ENCODE measurements at regions not wholly inside any gene's neighbourhood (a gene's known extent, or its start where the extent isn't known, plus 50 kb on each side); places are given as distances from the start of the nearest gene placed in this dataset.

DNA sequence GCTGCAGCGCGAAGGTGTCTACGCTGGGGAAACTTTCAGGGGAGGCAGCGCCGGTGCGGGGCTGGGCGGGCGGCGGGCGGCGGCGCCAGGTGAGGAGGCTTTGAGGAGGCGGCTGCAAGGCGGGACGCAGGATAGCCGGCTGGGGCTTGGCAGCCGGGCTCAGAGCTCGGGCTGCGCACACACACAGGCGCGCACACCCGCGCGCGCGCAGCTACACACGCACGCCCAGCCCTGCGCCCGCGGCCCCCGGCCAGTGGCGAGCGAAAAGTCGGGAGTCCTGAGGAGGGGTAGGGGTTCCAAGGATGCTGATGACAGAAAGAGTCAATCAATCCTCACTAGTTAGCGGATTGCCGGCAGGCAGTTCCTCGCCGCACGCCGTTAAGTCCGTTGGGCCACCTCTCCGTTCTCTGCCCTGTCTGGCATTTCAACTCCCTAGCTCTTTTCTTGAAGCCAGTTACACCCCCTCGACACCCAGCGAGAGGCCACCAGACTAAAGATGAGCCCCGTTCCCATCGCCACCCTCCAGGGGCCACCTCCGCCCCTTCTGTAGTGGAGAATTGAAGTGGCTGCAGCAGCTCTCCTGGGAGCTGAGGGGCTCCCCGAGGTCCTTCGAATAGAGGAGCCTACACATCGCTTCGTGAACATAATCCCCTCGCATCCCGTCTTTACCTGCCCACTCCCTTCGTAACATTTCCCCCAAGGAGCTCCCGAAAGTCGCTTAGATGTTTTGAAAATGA is 1640.3 kb upstream of the C9orf72 start, which contains the start of gene LINGO2:
Gene LINGO2, minus strand, starts transcription at position 185 of the 737 bp plus-strand sequence.
- ChIA-PET POLR2A (ENCODE audit: unreplicated experiment) (no interaction called here), CTCF (no interaction called here)
- H4K20me1 ChIP-seq (ENCODE audit: insufficient read depth): no peaks in the 10 kb centered on the region
- H3K27me3 ChIP-seq (ENCODE audit: insufficient read depth, low read depth): peaks cover 22% of the 10 kb centered on the region
- intact Hi-C loops (cut with micrococcal nuclease; ENCODE audit: unreplicated experiment): loop anchor here (5.0 kb wide), 1 partner anchor 441 kb away; no protein-coding TSS in a partner anchor
- TF ChIP-seq EZH2 (IDR thresholded peaks at IDR 0.05; ENCODE audit: low read depth): no peak
- TF ChIP-seq, protein P1, sequence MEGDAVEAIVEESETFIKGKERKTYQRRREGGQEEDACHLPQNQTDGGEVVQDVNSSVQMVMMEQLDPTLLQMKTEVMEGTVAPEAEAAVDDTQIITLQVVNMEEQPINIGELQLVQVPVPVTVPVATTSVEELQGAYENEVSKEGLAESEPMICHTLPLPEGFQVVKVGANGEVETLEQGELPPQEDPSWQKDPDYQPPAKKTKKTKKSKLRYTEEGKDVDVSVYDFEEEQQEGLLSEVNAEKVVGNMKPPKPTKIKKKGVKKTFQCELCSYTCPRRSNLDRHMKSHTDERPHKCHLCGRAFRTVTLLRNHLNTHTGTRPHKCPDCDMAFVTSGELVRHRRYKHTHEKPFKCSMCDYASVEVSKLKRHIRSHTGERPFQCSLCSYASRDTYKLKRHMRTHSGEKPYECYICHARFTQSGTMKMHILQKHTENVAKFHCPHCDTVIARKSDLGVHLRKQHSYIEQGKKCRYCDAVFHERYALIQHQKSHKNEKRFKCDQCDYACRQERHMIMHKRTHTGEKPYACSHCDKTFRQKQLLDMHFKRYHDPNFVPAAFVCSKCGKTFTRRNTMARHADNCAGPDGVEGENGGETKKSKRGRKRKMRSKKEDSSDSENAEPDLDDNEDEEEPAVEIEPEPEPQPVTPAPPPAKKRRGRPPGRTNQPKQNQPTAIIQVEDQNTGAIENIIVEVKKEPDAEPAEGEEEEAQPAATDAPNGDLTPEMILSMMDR (conservative IDR thresholded peaks at IDR 0.05): no peak
- no peaks in the 10 kb centered on the region for H3K9me2 ChIP-seq (ENCODE audit: insufficient read depth)
- peak in 1 of 2 experiments; percentile 3 for DNase-seq
- BruUV-seq (replicated peaks): no TSS peak
- H3K36me3 ChIP-seq (ENCODE audit: low read depth): no peaks in the 10 kb centered on the region
- H3K4me3 ChIP-seq: peak within 1 kb of the TSS; percentile 56
- peak within 1 kb of the TSS; percentile 78 for H3K4me2 ChIP-seq
- H2AFZ ChIP-seq: peak within 1 kb of the TSS; percentile 62
- H3K27ac ChIP-seq: no peak within 1 kb of the TSS
- no peaks in the 10 kb centered on the region for H3K4me1 ChIP-seq (replicated peaks; ENCODE audit: insufficient read depth)
- no peaks in the 10 kb centered on the region for H3K9me3 ChIP-seq (ENCODE audit: insufficient read depth, low read depth)
- no peaks in the 10 kb centered on the region for H3K79me2 ChIP-seq (ENCODE audit: low read depth)
- no peaks in the 10 kb centered on the region for H3F3A ChIP-seq (ENCODE audit: insufficient read depth, low read depth)

- CTCF ChIA-PET: interaction anchor here (0.7 kb wide), 1 partner anchor 32 kb away, joined by 3 read pairs; no protein-coding TSS in a partner anchor
- Histone ChIP-seq H3K4me3 (no peak overlapping the region), H2AFZ (no peak overlapping the region), H3K4me1 (replicated peaks; ENCODE audit: insufficient read depth) (no peaks in the 10 kb centered on the region), H3K4me2 (0 out of 2 replicates have a peak overlapping the region, but pooled peaks have one; percentile 78), H3K9me2 (ENCODE audit: insufficient read depth) (no peaks in the 10 kb centered on the region), H3K27ac (no peak overlapping the region), H4K20me1 (ENCODE audit: insufficient read depth) (no peaks in the 10 kb centered on the region), H3K36me3 (ENCODE audit: low read depth) (no peaks in the 10 kb centered on the region), H3F3A (ENCODE audit: insufficient read depth, low read depth) (no peaks in the 10 kb centered on the region), H3K79me2 (ENCODE audit: low read depth) (no peaks in the 10 kb centered on the region), H3K27me3 (ENCODE audit: insufficient read depth, low read depth) (peaks cover 22% of the 10 kb centered on the region), H3K9me3 (ENCODE audit: insufficient read depth, low read depth) (no peaks in the 10 kb centered on the region)
- no TSS peak for BruUV-seq (replicated peaks)
- POLR2A ChIA-PET (ENCODE audit: unreplicated experiment): no interaction called here
- no peak for DNase-seq
- TF ChIP-seq, protein P1 (conservative IDR thresholded peaks at IDR 0.05): no peak
- TF ChIP-seq EZH2 (IDR thresholded peaks at IDR 0.05; ENCODE audit: low read depth): no peak
- intact Hi-C loops (cut with micrococcal nuclease; ENCODE audit: unreplicated experiment): loop anchor here (5.0 kb wide), 1 partner anchor 442 kb away; no protein-coding TSS in a partner anchor
Observed at GRCh38 chr9:29214154-29214689, 1640.9 kb upstream of the C9orf72 start.

DNA sequence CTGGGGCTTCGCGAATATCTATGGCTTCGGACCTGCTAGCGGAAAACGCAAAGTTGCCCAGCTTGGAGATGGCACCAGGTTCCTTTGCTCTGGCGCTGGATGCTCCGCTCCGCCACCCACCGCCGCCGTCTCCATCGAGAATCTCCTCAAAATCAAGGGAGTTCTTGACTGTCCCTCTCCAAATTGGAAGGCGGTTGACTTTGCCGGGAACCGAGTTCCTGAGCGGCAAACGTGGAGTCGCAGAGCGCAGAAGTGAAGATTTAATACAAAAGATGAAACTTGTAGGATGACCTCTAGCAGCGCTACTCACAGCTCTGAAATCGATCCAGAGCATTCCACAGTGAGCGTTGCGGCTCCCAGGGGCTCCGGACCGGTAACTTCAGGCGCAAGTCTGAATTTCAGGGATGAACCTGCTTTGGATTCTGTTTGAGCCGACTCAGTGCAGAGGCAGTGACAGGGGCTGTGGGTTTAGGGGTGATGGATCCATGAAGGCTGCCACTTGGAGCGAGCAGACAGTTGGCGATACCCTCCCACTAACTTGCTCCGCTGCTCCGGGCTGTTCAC is 1641.5 kb upstream of the C9orf72 start:
- intact Hi-C loops (cut with micrococcal nuclease; ENCODE audit: unreplicated experiment): loop anchor here (5.0 kb wide), 1 partner anchor 442 kb away; no protein-coding TSS in a partner anchor
- H3K79me2 ChIP-seq (ENCODE audit: low read depth): no peaks in the 10 kb centered on the region
- no peak for TF ChIP-seq EZH2 (IDR thresholded peaks at IDR 0.05; ENCODE audit: low read depth)
- TF ChIP-seq, protein P1 (conservative IDR thresholded peaks at IDR 0.05): no peak
- H3K9me3 ChIP-seq (ENCODE audit: insufficient read depth, low read depth): no peaks in the 10 kb centered on the region
- DNase-seq: no peak
- H3K36me3 ChIP-seq (ENCODE audit: low read depth): no peaks in the 10 kb centered on the region
- H3K4me2 ChIP-seq: no peak overlapping the region
- no peaks in the 10 kb centered on the region for H4K20me1 ChIP-seq (ENCODE audit: insufficient read depth)
- BruUV-seq (replicated peaks): no TSS peak
- no peak overlapping the region for H3K4me3 ChIP-seq
- no peak overlapping the region for H3K27ac ChIP-seq
- H2AFZ ChIP-seq: no peak overlapping the region
- H3K9me2 ChIP-seq (ENCODE audit: insufficient read depth): no peaks in the 10 kb centered on the region
- CTCF ChIA-PET: interaction anchor here (0.7 kb wide), 1 partner anchor 31 kb away, joined by 3 read pairs; no protein-coding TSS in a partner anchor
- POLR2A ChIA-PET (ENCODE audit: unreplicated experiment): no interaction called here
- no peaks in the 10 kb centered on the region for H3K4me1 ChIP-seq (replicated peaks; ENCODE audit: insufficient read depth)
- H3K27me3 ChIP-seq (ENCODE audit: insufficient read depth, low read depth): peaks cover 22% of the 10 kb centered on the region
- H3F3A ChIP-seq (ENCODE audit: insufficient read depth, low read depth): no peaks in the 10 kb centered on the region

Data from PC-9 (cell line).